Fibroblast of lung (primary cell): ENCODE measurements at regions not wholly inside any gene's neighbourhood (a gene's known extent, or its start where the extent isn't known, plus 50 kb on each side); places are given as distances from the start of the nearest gene placed in this dataset.
"Not testable (repeated sequence)": the region's sequence is repeated elsewhere in the genome, so short reads cannot be mapped to it uniquely, and the experiment has no call there.

Experiments used
- DNase-seq, 2 donors: peaks; one replicate each; pipeline versions ENCODE4 v3.0.0 to v3.0.0-alpha.2; 2010; ENCODE audit warnings: low read depth in 2 of 2
- H2AFZ ChIP-seq: 2 replicates; pipeline ENCODE4 v1.5.1; 2012; ENCODE audit warnings: low read length, control low read depth, inconsistent platforms
- H3K27ac ChIP-seq: 2 replicates; pipeline ENCODE4 v1.5.1; 2011; ENCODE audit warnings: low read length, control low read depth; ENCODE audit not compliant: insufficient read depth
- H3K27me3 ChIP-seq: 2 replicates; pipeline ENCODE4 v1.5.1; 2011; ENCODE audit warnings: mild to moderate bottlenecking, low read length; ENCODE audit not compliant: control insufficient read depth, insufficient read depth
- H3K36me3 ChIP-seq: 2 replicates; pipeline ENCODE4 v1.5.1; 2011; ENCODE audit warnings: low read length; ENCODE audit not compliant: control insufficient read depth, insufficient read depth
- H3K4me1 ChIP-seq: 2 replicates; pipeline ENCODE4 v1.5.1; 2011; ENCODE audit warnings: low read length; ENCODE audit not compliant: control insufficient read depth, insufficient read depth; ENCODE audit errors: extremely low read depth
- H3K4me2 ChIP-seq: 2 replicates; pipeline ENCODE4 v1.5.1; 2011; ENCODE audit warnings: low read length, control low read depth; ENCODE audit not compliant: insufficient read depth; ENCODE audit errors: extremely low read depth
- H3K4me3 ChIP-seq, 4 experiments: fragments of 200-600 bp in 1 of 4; sonication (generic) in 1 of 4; replicated peaks in 1 of 4; 2 replicates each; pipeline ENCODE4 v1.5.1; 2011 to 2016; ENCODE audit warnings: low read length in 4 of 4, low read depth in 3 of 4, mild to moderate bottlenecking in 3 of 4, control low read depth in 2 of 4, inconsistent platforms in 1 of 4, mixed read lengths in 1 of 4; ENCODE audit not compliant: insufficient read depth in 1 of 4; ENCODE audit errors: control extremely low read depth in 1 of 4
- H3K79me2 ChIP-seq: 2 replicates; pipeline ENCODE4 v1.5.1; 2012; ENCODE audit warnings: mild to moderate bottlenecking, low read length, inconsistent platforms; ENCODE audit not compliant: control insufficient read depth, insufficient read depth
- H3K9ac ChIP-seq: 2 replicates; pipeline ENCODE4 v1.5.1; 2011; ENCODE audit warnings: mild to moderate bottlenecking, low read length, control low read depth; ENCODE audit not compliant: insufficient read depth
- H3K9me3 ChIP-seq: 2 replicates; pipeline ENCODE4 v1.5.1; 2012; ENCODE audit warnings: low read depth, low read length; ENCODE audit not compliant: control insufficient read depth, insufficient read depth
- H4K20me1 ChIP-seq: 2 replicates; pipeline ENCODE4 v1.5.1; 2011; ENCODE audit warnings: low read length; ENCODE audit not compliant: control insufficient read depth, insufficient read depth; ENCODE audit errors: extremely low read depth
- CTCF ChIP-seq, 2 donors: IDR thresholded peaks in 1 of 2; conservative IDR thresholded peaks in 1 of 2; 1 replicate in 1 of 2; 2 replicates in 1 of 2; pipeline ENCODE4 v1.5.1; 2011 to 2012; ENCODE audit warnings: low read length in 2 of 2, control low read depth in 1 of 2, inconsistent platforms in 1 of 2, low read depth in 1 of 2, mild to moderate bottlenecking in 1 of 2
- EZH2 ChIP-seq: IDR thresholded peaks from 2 replicates; pipeline ENCODE4 v1.5.1; 2012; ENCODE audit warnings: low read length, control low read depth, mild to moderate bottlenecking; ENCODE audit errors: missing control alignments

DNA sequence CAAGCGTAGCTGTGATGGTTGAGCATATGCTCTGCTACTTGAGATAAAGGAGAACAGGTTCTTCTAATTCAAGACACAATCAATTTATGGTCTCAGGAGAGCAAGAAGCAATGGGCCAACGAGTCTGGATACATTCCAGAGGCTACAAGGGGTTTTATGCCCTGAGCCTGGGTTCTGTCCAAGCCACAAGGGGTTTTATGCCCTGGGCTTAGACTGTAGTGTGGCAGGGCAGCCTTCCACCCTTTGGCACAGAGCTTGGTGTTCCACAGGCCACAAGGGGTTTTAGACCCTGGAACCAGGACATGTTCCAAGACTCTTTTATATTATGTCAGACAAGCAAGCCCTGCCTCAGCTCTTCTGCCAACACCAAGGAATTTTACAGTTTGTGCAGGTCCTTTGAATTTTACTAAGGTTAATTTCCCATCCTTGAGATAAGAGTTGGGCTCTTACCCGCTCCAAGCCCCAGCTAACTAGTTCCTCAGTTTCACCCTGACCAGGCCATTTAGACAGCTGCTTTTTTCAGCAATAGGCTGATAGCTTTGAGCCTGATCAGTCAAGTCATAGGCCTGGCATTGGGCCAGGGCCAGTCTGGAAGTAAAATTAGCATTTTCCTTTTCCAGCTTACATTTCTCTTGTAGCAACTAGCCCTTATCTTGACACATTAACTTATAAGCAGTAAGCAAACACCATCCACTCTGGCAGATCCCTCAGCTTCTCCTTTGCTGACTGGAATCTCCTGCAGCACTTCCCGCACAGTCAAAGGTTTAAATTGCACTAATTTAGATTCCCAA lies 95.0 kb downstream of the ZNF737 start:
- Histone ChIP-seq H3K9me3 (no peaks in the 10 kb centered on the region), H3K27ac (no peak overlapping the region)
- TF ChIP-seq CTCF (conservative IDR thresholded peaks at IDR 0.05 in 1 of 2, IDR thresholded peaks at IDR 0.05 in 1 of 2; ENCODE audit: low read depth in 1 of 2, low read length in 2 of 2) (no peak), EZH2 (no peak)

DNA sequence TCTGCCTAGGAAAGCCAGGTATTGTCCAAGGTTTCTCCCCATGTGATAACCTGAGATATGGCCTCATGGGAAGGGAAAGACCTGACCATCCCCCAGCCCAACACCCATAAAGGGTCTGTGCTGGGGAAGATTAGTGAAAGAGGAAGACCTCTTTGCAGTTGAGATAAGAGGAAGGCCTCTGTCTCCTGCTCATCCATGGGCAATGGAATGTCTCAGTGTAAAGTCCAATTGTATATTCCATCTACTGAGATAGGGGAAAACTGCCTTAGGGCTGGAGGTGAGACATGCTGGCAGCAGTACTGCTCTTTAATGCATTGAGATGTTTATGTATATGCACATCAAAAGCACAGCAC lies 99.0 kb downstream of the ZNF737 start:
- H3K4me1 ChIP-seq, H3K27me3 ChIP-seq, H3K9me3 ChIP-seq, H3K9ac ChIP-seq, DNase-seq, H3K79me2 ChIP-seq, H3K4me3 ChIP-seq, H3K27ac ChIP-seq, H4K20me1 ChIP-seq, H3K4me2 ChIP-seq, H2AFZ ChIP-seq, H3K36me3 ChIP-seq: not testable (repeated sequence)

More for the DNA sequence above, 95.0 kb downstream of the ZNF737 start:
- no peaks in the 10 kb centered on the region for H4K20me1 ChIP-seq
- no peak overlapping the region for H2AFZ ChIP-seq
- no peak for DNase-seq
- H3K9ac ChIP-seq, result no peak overlapping the region
- no peaks in the 10 kb centered on the region for H3K4me1 ChIP-seq
- H3K36me3 ChIP-seq, result no peaks in the 10 kb centered on the region
- no peak overlapping the region for H3K4me3 ChIP-seq
- no peaks in the 10 kb centered on the region for H3K79me2 ChIP-seq
- H3K27me3 ChIP-seq, result no peaks in the 10 kb centered on the region
- no peak overlapping the region for H3K4me2 ChIP-seq

DNA sequence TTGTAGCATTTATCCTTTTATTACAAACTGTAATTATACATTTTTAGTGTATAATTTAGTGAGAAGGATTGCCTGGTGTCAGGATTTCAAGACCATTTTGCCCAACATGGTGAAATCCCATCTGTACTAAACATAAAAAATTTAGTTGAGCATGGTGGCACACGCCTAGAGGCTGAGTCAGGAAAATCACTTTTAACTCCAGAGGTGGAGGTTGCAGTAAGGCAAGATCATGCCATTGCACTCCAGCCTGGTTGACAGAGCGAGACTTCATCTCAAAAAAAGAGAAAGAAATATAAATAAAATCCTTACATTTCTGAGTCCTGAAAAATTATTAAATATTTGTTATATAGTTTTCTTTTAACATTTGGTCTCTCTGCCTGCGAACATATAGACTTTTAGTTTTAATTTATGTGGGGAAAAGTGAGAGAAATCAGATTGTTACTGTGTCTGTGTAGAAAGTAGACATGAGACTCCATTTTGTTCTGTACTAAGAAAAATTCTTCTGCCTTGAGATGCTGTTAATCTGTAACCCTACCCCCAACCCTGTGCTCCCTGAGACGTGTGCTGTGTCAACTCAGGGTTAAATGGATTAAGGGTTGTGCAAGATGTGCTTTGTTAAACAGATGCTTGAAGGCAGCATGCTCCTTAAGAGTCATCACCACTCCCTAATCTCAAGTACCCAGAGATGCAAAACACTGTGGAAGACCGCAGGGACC lies 99.5 kb downstream of the ZNF737 start:
- not testable (repeated sequence) for H3K4me3 ChIP-seq

DNA sequence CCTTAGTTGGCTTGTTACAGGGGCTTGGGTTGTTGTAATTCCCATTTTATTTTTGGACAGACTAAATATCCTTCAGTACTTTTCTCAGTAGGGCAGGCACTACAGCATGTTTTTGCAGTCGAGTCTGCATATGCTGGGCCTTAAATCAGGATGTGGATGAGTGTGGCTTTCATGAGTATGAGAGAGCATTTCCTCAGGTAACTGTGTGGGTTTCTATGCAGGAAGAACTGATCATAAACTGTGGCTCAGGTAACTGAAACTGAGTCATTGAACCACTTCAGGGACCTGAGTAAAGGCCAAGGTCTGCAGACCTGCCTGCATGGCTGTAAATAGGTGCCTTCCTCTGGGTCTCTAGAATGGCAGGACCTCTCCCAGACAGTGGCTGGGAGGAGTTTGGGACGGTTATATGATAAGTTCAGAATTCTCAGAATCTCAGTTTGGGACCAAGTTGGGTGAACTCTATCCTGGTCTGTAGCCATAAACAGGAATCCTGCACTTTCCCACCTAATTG lies 112.1 kb downstream of the ZNF737 start:
- TF ChIP-seq EZH2, result no peak
- TF ChIP-seq CTCF (conservative IDR thresholded peaks at IDR 0.05 in 1 of 2, IDR thresholded peaks at IDR 0.05 in 1 of 2; ENCODE audit: low read depth in 1 of 2, low read length in 2 of 2), result no peak
- no peak overlapping the region for H2AFZ ChIP-seq
- H3K79me2 ChIP-seq, result no peaks in the 10 kb centered on the region
- H4K20me1 ChIP-seq, result no peaks in the 10 kb centered on the region
- H3K9ac ChIP-seq, result no peak overlapping the region
- DNase-seq, result no peak
- no peaks in the 10 kb centered on the region for H3K27me3 ChIP-seq
- H3K4me1 ChIP-seq, result no peaks in the 10 kb centered on the region
- no peak overlapping the region for H3K27ac ChIP-seq
- H3K36me3 ChIP-seq, result no peaks in the 10 kb centered on the region
- no peak overlapping the region for H3K4me3 ChIP-seq
- no peaks in the 10 kb centered on the region for H3K9me3 ChIP-seq
- H3K4me2 ChIP-seq, result no peak overlapping the region

More for the DNA sequence above, 99.5 kb downstream of the ZNF737 start:
- not testable (repeated sequence) for H3K9me3 ChIP-seq, H3K27ac ChIP-seq, H3K4me2 ChIP-seq, H2AFZ ChIP-seq, DNase-seq, H3K9ac ChIP-seq, H3K79me2 ChIP-seq, H3K27me3 ChIP-seq, H4K20me1 ChIP-seq, H3K4me1 ChIP-seq, H3K36me3 ChIP-seq
